Left renal cortex interstitium (tissue), 4 donors: ENCODE measurements at regions not wholly inside any gene's neighbourhood (a gene's known extent, or its start where the extent isn't known, plus 50 kb on each side); places are given as distances from the start of the nearest gene placed in this dataset.
"Not testable (repeated sequence)": the region's sequence is repeated elsewhere in the genome, so short reads cannot be mapped to it uniquely, and the experiment has no call there.

ENCODE experiments used
- DNase-seq, 4 donors: peaks; one replicate each; pipeline ENCODE4 v3.0.0-alpha.2; 2013; ENCODE audit warnings: low read depth in 4 of 4, low spot score in 2 of 4, missing footprints in 1 of 4

DNA sequence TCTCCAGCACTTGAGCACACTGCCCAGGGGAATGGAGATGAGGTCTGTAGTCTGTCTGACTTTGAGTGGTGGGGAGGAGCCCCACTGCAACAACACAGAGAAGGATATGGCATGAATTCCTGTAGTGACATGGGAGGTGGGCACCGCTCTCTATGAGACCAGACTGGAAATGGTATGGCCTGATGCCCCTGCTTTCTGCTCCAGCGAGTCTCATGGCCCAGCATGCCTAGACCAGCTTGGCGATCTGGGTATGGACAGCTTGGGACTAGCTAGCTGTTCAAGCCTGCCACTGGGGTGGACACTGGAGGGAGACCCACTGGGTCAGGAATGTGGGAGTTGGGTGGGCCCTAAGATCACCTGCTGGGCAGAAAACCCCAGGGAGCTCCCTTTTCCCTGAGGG is 477.8 kb upstream of the SEL1L start:
- DNase-seq: no peak

DNA sequence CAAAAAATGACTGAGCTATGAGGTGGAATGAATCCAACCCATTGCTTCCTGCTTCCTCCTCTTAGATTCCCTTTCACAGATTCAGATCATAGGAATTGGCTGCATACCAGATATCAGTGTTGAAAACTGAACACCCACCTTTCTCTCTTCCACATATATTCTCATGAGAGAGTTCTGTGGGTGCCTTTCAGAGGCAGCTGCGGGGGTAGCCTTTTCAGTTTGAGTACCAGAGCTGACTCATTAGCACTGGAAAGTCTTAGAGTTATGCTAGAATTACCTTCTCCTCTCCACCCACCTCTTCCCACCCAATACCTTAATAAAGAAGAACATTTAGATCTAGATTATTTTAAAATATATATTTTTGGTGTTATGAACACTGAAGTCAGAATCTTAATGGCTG is 495.4 kb upstream of the SEL1L start:
- DNase-seq: no peak

DNA sequence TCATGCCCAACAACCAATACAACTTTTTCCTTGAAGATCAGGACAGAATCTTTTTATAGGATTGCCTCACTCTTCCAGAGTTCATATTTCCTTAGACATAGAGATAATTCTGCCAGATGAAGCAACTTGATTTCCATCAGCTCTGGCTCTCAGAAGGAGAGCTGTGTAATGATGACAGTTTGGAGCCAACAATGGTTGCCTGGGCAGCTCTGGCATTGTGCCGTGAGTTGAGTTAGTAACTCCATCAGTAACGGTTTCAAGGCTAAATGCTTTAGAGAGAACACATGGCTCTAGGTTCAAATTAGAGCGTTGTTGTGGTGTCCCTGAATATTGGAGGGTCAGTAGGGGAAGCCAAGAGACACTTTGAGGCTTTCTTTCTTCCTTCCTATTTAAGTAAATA is 501.7 kb upstream of the SEL1L start:
- DNase-seq: no peak

- not testable (repeated sequence) for DNase-seq
Observed at GRCh38 chr14:82038066-82038465, 504.4 kb upstream of the SEL1L start.

GRCh38 chr14:82045339-82045738 is 511.7 kb upstream of the SEL1L start:
- DNase-seq: no peak

DNA sequence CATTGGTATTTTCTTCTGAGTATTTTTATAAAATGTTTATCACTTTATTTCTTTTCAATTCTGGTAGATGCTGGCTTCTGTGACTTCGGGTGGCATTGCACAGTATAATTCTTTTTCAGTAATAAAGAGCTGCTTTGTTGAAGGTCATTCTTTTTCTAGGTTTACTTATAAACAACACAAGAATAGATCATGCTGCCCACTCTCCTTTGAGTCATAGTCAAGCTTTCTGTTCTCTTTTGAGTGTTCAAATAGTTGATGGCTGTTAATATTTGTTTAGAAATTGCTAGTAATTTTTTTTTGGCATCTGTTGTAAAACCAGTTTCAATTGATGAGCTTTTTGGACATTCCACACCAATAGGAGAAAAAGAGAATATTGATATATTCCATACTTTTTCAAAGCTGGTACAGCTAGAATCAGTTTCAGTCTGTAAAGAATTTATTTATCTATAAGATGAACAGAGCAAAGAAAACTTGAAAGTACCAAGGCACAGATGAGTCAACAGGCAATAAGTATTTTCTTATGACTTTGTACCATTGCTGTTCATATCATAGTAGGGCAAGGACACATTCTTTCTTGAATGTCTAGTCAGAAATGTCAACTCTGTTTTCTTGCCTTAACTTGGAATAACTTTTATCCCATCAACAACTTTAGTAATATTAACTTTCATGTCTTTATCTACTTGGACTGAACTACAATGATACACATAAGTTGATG is 513.0 kb upstream of the SEL1L start:
- no peak for DNase-seq

DNA sequence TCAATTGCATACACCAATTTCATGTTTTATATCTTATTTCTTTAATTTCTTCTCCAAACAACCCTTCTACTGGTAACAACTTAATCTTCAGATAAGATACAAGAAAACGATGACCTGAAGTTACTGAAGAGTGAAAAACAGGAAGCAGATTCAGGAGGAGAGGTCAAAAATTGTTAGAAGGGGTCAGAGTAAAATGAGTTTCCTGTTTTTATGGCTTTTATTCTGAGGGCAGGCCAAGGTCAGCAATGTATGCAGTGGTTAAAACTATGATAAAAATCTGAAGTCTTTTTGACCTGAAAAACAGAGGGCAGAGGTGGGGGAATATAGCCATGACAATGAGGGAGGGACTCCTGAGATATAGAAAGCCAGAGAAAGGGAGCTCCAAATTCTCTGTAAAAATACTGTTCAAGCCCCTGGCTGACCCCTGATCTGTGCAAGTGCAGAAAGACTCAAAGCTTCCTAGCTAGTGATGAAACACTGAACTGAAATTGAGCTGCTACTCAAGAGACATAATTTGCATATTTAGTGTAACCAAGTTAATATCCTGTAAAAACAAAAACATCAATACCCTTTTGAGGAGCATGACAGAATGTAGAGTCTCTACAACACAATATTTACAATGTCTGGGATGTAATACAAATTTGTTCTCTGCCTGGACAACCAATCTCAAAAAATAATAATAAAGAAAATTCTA is 514.3 kb upstream of the SEL1L start:
- no peak for DNase-seq

- DNase-seq: no peak
Observed at GRCh38 chr14:82052778-82053177, 519.1 kb upstream of the SEL1L start.

DNA sequence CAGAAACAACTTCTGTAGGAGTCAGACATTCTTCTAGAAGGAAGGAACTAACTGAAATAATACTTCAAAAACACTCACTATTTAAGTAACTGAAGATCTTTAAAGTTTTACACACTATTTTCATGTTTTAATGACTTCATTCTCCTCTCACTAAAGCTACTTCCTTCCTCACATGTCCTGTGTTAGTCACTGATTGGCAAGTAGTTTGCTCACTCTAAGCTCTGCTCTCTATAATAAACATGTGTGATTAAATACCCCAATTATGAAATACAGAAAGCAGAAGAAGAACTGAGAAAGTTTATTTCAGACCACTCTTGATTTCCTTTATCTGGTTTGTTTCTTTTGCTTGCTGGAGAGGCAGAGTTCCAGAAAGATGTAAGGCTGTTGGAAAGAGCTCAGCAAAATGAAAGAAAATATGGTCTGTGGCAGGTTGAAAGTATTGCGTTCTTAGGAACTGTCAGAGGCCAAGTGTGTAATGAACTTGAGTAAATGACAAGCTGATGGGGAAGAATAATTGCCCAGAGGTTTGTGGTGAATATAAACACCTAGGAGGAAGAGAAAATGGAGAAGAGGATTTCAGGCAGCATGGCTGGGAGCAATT is 522.0 kb upstream of the SEL1L start:
- DNase-seq: no peak

DNA sequence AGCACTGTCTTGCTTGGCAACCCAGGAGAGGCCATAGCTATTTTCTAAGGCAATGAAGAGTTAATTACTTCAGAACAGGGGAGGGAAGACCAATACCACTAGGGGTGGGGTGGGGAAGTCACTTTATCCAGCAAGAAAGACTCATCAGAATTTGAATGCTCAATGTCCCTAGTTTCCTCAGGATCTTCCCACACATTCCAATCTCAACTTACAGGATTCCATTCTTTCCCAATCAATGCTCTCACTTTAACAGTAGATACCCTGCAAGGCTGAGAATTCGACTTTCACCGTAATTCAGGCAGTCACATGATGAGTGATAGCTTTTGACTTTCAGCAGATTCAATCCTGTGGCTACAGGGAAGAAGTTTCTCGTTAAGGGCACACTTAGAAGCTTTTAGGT is 526.6 kb upstream of the SEL1L start:
- no peak for DNase-seq

GRCh38 chr14:82067221-82067875 is 533.7 kb upstream of the SEL1L start:
- no peak for DNase-seq

GRCh38 chr14:82070040-82070439 is 536.4 kb upstream of the SEL1L start:
- DNase-seq: no peak

- DNase-seq: no peak
Observed at GRCh38 chr14:82070753-82071152, 537.1 kb upstream of the SEL1L start.

- no peak for DNase-seq
Observed at GRCh38 chr14:82073547-82073946, 539.9 kb upstream of the SEL1L start.

DNA sequence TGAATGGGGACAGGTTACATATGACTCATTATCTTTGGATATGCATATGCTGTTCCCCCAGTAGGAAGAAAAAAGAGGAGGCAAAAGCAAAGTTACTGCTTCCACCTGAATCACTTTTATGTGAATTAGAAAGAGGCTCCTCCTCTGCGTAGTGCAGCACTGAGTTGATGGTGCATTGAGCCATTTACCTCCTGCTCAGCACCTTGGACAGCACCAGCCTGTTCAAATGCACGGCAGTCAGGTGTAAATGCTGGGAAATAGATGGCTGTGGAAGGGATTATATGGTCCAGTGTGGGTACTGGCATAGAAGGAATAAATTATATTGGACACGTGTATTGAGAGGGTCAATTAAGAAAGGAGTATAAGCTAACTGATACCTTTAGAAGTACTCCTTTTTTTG is 541.9 kb upstream of the SEL1L start:
- peak; percentile 9 to 67 (median 30) for DNase-seq

DNA sequence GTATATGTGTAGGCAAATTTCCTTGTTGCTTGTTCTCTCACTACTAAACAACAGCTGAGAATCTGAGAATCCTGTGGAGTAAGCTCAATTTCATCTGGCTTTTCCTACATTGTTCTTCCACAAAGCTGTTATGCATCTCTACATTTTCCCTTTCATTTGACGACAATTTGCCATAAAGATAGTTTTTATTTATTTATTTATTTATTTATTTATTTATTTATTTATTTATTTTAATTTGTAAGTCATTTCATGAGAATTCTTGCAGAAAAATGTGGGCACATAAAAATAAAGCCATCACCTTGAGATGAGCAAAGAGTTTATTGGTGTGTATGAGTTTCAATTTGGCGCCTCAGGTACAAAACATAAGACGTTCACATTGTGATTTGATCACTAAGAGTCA is 545.9 kb upstream of the SEL1L start:
- DNase-seq: no peak

- no peak for DNase-seq
Observed at GRCh38 chr14:82080370-82080769, 546.7 kb upstream of the SEL1L start.

- peak in 1 of 4 donors; percentile 1 for DNase-seq
Observed at GRCh38 chr14:82084813-82085212, 551.2 kb upstream of the SEL1L start.

DNA sequence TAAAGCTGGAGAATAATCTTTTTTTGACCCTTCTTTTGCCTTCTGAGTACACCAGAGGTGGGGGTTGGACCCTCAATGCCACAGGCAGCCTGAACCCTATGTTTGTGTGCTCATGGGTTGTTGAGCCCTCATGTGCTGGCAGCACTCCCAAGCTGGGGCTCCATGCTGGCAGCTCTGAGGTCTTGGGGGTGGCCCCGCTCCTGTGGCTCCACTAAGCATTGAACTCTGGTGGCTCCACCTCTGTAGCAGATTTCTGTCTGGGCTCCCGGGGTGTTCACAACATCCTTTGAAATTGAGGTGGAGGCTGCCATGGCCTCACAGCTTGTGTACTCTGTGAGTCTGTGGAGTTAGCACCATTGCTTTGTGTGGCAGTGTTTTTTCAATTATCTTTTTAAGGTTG is 557.4 kb upstream of the SEL1L start:
- DNase-seq: no peak

DNA sequence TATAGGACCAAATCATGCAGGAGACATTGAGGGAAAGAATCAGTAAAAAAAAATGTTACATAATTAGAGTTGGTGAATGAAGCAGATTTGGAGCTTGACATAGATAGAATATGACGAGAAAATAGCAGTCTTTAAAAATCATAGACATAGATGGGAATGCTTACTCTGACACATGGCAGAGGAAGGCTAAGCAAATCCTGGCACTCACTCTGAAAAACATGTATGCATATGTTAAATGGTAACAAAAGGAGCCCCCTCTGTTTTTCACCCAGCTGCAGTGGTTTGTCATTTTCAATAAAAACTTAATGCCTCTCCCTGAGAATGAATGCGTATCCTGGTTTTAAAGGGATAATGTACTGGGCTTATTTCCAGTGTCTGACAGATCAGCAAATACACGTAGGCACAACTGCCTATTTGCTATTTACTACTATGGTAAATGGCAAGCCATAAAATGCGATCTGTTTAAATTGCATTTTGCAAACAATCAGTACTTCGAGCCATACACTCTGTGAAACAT is 561.2 kb upstream of the SEL1L start:
- DNase-seq: no peak

- no peak for DNase-seq
Observed at GRCh38 chr14:82104013-82104412, 570.4 kb upstream of the SEL1L start.
